ENCODE measurements at regions not wholly inside any gene's neighbourhood (a gene's known extent, or its start where the extent isn't known, plus 50 kb on each side); places are given as distances from the start of the nearest gene placed in this dataset.

DNA sequence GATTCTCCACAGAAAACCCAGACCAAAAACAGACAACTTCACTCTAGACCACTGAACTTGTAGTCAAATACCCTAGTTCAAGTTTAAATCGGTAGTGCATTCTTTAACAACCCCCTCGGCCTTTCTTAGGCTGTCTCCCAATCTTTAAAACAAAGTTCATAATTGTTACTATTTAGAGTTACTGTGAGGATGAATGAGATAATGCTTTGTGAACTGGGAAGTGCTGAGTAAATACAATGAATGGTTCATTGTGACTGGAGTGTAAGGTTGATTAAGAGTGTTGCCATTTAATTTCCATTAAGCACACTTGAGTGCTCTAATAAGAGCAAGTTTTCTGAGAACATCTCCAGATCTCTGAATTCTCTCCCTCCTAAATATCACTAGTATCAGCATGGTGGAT is 228.8 kb upstream of the PIK3R1 start:
- TF ChIP-seq CTCF (IDR thresholded peaks at IDR 0.05) (no peak), POLR2A (IDR thresholded peaks at IDR 0.05) (no peak)

All from uterus (tissue), 2 donors.